ENCODE measurements at regions not wholly inside any gene's neighbourhood (a gene's known extent, or its start where the extent isn't known, plus 50 kb on each side); places are given as distances from the start of the nearest gene placed in this dataset.

GRCh38 chr11:71191201-71191600, 61.2 kb downstream of the SHANK2 start:
- TF ChIP-seq CTCF (conservative IDR thresholded peaks at IDR 0.05; ENCODE audit: low read depth in 2 of 2) (no peak), EZH2phosphoT487 (IDR thresholded peaks at IDR 0.05; ENCODE audit: unreplicated experiment) (no peak), REST (IDR thresholded peaks at IDR 0.05; ENCODE audit: unreplicated experiment) (no peak), ETS1 (IDR thresholded peaks at IDR 0.05) (no peak)
